ENCODE measurements at regions not wholly inside any gene's neighbourhood (a gene's known extent, or its start where the extent isn't known, plus 50 kb on each side); places are given as distances from the start of the nearest gene placed in this dataset.
"Not testable (repeated sequence)": the region's sequence is repeated elsewhere in the genome, so short reads cannot be mapped to it uniquely, and the experiment has no call there.

DNA sequence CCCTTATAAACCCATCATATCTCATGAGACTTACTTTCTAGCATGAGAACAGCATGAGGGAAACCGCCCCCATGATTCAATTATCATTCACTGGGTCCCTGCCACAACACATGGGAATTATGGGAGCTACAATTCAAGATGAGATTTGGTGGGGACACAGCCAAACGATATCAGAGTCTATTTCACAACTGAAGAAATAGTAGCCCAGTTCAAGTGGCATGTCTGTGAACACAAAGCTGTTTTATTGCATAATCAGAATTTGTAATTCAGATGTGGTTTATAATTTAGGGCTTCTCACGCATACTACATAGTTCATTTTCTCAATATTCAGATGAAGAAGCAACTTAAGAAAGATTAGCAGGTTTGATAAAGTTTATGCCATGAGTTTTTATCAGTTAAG lies 1188.0 kb upstream of the ALCAM start:
- intact Hi-C loops (cut with DNase I), result no loop called here
- DNase-seq (ENCODE audit: low spot score), result no peak

DNA sequence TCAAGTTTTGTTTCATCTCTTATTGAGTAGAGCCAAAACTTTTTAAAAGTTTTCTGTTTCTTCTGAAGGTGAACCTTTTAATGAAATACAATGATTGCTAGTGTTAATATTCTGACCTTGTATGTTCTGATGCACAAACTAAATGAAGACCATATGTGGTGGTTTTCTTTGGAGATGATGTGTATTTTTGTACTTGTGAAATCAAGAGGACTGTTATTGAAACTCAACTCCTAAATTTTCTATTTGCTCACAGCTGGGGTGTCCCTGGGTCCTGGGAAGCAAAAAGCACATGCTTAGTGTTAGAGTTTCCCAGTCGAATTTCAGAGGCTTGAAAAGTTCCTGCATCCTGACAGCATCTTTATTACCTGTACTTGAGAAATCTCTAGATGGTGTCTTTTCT lies 1185.8 kb upstream of the ALCAM start:
- no peak for DNase-seq (ENCODE audit: low spot score)
- intact Hi-C loops (cut with DNase I), result no loop called here

DNA sequence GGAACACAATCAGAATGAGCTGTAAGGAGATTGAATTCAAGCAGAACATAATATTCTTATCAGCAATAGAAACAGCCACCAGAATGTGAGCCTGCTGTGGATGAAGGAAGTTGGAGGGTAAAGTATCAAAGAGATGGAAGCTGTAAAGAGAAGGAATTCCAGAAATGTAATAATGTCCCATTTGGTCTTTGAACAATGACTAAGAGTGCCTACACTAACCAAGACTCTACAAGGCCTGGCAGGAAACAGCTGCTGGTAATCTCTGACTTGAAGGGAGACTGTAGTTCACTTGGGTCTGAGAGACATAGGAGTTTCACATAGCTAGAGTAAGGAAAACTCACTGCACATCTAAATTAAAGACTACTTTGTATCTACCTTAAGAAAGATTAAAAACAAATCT lies 1176.0 kb upstream of the ALCAM start:
- intact Hi-C loops (cut with DNase I), result no loop called here
- no peak for DNase-seq (ENCODE audit: low spot score)

DNA sequence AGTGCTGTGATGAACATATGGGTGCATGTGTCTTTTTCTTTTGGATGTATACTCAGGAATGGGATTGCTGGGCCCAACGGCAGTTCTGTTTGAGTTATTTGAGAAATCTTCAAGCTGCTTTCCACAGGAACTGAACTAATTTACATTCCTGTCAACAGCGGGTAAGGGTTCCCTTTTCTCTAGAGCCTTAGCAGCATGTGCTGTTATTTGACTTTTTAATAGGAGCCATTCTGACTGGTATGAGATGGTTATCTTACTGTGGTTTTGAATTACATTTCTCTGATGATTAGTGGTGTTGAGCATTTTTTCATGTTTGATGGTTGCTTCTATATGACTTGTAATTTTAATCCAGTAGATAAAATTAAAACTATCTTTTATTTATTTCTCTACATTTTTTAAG lies 1168.6 kb upstream of the ALCAM start:
- intact Hi-C loops (cut with DNase I), result no loop called here
- DNase-seq (ENCODE audit: low spot score), result no peak

DNA sequence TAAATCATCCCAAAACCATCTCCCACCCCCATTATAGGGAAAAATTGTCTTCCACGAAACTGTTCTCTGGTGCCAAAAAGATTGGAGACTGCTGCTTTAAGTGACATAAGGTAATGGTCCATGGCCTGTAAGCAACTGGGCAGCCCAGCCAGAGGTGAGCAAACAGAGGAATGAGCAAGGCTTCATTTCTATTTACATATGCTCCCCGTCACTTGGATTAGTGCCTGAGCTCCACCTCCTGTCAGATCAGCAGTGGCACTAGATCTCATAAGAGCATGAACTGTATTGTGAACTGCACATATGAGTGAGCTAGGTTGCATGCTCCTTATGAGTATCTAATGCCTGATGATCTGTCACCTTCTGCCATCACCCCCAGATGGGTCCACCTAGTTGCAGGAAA lies 1159.8 kb upstream of the ALCAM start:
- no peak for DNase-seq (ENCODE audit: low spot score)
- intact Hi-C loops (cut with DNase I), result no loop called here

DNA sequence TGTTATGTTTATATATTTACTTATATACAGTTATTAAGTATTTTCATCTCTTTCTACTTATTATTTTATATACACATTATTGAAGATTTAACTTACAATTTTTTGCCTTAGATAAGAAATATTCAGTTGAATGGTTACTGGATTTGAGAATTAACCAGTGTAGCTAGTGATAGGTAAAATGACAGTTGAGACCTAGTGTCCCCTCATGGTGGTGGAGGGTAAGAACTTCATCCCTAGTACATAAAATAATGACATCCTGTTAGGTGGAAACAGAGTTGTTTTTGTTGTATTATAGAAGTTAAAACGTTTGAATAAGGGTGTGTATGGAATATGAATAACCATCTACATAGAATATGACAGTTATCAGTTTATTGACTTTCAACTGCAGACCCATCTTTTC lies 1152.4 kb upstream of the ALCAM start:
- intact Hi-C loops (cut with DNase I), result no loop called here
- DNase-seq (ENCODE audit: low spot score), result no peak

DNA sequence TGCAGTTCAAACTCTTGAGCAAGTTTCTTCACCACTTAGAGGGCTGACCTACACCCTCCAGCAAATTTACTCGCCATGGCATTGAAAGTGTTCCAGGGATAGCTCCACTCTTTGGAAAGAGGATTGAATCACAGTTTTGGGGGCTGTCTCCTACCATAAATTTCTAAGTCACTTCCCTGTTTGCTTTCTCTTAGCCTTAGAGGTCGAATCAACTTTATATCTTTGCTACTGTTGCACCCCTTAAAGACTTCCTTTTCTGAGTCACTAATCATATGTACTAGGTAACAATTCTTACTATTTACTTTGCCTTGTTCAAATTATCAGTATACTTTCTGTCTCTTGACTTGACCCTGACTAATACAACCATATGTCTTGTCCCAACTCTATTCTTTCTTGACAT lies 1151.8 kb upstream of the ALCAM start:
- intact Hi-C loops (cut with DNase I), result no loop called here
- DNase-seq (ENCODE audit: low spot score), result no peak

DNA sequence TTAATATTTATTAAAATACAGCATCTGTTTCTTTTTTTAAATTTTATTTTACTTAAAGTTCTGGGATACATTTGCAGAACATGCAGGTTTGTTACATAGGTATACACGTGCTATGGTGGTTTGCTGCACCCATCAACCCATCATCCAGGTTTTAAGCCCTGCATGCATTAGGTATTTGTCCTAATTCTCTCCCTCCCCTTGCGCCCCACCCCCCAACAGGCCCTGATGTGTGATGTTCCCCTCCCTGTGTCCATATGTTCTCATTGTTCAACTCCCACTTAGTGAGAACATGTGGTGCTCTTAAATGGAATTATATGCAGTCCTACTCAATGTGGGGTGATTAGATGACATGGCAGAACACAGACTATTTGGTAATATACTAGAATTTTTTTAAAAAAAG lies 1147.7 kb upstream of the ALCAM start:
- intact Hi-C loops (cut with DNase I), result not testable (repeated sequence)

DNA sequence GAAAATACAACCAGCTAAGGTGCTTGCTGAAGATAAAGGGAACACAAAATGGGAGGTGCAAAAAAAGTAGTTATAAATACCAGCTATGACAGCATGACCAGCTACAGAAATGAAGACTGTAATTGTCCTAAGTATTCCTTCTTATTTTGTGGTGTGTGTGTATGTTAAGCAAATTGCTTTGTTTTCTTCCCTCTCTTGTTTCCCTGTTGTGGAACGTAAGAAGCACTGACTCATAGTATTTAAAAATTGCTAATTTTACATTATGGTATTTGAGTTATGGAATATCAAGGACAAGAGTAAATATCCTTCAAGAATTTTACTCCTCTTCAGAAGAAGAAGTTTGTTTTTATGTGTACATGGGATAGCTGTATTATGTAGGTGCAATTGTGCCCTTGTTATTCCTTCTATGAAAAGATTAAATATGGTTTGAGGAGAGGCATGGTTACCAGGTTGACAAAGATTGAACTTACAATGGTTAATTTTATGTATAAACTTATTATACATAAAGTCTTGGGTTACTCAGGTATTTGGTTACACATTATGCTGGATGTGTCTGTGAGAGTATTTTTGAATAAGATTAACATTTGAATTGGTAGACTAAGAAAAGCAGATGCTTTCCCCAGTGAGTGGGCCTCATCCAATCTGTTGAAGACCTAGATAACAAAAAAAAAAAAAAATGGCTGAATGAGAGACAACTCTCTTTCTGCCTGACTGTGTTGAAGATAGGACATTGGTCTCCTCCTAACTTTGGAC lies 1132.1 kb upstream of the ALCAM start:
- DNase-seq (ENCODE audit: low spot score), result no peak
- intact Hi-C loops (cut with DNase I), result no loop called here

More for the DNA sequence above, 1147.7 kb upstream of the ALCAM start:
- not testable (repeated sequence) for DNase-seq (ENCODE audit: low spot score)

DNA sequence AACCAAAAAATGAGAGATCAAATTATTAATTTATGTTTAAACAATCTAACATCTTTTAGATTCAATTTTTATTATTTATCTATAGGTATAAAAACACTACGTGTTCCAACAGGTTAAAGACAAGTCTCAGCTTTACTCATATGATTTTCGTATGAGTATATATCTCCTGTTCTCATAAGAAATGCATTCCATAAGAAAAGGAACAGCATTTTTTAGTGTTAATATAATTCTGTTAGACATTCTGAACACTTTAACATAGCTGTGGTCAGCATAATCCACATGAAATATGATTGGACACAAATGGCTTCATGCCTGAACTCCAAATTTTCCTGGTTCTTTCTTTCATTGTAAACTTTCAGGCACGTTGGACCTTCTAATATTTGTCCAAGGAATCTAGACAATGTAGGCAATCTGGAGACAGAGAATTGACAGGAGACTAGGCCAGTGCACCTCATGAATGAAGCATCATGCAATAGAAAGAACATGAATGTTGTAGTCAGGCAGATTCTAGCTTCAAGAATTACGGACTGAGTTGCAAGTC lies 1122.0 kb upstream of the ALCAM start:
- intact Hi-C loops (cut with DNase I), result no loop called here
- DNase-seq (ENCODE audit: low spot score), result no peak

DNA sequence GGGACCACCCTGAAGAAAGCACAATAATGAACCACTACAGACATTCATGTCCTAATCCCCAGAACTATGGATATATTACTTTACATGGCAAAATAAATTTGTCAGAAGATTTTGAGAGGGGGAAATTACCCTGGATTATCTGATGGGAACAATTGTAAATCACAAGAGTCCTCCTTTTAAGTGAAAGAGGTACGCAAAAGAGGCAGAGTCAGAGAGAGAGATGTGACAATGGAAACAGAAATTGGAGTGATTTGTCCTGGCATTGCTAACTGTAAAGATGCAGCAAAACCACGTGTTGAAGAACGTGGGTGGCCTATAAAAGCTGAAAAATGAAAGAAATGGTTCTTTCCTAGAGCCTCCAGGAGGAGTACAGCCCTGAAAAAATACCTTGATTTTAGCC lies 1121.4 kb upstream of the ALCAM start:
- intact Hi-C loops (cut with DNase I), result no loop called here

DNA sequence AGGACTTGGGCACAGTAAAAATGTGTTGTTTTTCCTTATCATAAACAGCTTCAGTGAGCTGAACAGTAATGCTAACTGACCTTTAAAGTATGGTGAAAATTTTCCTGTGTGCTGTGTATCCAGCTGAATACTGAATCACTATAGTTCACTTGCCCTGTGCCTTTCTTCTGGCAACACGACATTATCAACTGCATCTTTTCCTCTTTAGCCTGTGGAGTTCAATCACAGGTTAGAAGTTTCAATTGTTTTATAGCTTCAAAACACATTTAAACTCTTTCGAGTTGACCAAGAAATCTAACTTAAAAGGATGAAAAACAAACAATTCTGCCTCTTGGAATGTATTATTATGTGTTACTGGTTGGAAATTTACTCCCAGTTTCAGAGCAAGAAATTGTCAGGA lies 1120.7 kb upstream of the ALCAM start:
- intact Hi-C loops (cut with DNase I), result no loop called here
- DNase-seq (ENCODE audit: low spot score), result no peak

More for the DNA sequence above, 1121.4 kb upstream of the ALCAM start:
- no peak for DNase-seq (ENCODE audit: low spot score)

DNA sequence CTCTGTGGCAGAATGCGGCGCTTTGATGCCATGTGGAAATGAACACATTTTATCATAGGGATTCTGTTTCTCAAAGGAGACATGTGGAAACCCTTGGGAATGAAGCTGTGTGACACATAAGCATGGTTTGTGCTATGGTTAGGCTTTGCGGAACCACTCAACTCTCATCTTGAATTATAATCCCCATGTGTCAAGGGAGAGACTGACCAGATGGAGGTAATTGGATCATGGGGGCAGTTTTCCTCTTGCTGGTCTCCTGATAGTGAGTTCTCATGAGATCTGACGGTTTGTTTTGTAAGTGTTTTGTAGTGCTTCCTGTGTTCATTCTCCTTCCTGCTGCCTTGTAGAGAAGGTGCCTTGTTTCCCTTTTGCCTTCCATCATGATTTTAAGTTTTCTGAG lies 1109.2 kb upstream of the ALCAM start:
- intact Hi-C loops (cut with DNase I), result loop anchor here in 1 of 2 donors (5.0 kb wide), 1 partner anchor 950 kb away; no protein-coding TSS in a partner anchor
- no peak for DNase-seq (ENCODE audit: low spot score)

DNA sequence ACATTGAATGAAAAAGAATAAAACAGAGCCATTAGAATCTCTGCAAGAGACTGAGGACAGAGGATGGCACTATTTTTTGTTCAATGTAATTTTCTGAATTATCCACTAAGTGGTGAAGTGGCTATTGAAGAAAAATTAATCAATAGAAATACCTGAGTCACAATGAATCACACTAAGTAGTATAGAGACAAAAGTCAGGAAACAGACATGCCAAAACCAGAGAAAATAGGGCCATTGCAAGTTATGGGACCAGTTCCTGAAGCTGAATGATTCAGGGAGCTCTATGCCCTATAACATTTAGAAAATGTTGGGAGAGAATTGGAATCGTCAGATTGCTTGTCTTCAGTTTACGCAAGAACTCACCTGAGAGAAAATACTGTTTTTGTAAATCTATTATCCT lies 1103.2 kb upstream of the ALCAM start:
- intact Hi-C loops (cut with DNase I), result no loop called here
- no peak for DNase-seq (ENCODE audit: low spot score)

DNA sequence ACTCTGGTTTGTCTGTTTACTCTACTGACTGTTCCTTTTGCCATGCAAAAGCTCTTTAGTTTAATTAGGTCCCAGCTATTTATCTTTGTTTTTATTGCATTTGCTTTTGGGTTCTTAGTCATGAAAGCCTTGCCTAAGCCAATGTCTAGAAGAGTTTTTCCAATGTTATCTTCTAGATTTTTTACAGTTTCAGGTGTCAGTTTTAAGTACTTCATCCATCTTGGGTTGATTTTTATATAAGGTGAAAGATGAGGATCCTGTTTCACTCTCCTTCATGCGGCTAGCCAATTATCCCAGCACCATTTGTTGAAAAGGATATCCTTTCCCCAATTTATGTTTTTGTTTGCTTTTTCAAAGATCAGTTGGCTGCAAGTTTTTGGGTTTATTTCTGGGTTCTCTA lies 1100.5 kb upstream of the ALCAM start:
- DNase-seq (ENCODE audit: low spot score); intact Hi-C loops (cut with DNase I): not testable (repeated sequence)

DNA sequence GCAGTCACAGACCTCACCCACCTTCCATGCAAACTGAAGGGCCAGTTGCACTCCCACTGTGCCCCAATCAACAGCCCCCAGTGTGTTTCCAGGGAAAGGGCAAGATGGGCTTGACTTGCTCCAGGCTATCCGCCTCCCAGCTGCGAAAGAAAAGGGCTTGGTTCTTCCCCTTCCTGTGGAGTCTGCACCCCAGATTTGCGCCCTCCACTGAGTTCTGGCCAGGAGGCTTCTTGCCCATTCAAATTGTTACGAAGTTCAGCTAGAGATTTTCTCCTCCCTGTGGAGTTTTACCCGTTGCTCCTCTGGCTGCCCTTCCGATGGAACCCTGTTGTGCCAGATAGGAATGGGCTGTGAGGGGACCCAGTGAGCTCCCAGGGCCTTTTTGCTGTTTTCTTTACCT lies 1096.9 kb upstream of the ALCAM start:
- intact Hi-C loops (cut with DNase I), result no loop called here
- DNase-seq (ENCODE audit: low spot score), result no peak

DNA sequence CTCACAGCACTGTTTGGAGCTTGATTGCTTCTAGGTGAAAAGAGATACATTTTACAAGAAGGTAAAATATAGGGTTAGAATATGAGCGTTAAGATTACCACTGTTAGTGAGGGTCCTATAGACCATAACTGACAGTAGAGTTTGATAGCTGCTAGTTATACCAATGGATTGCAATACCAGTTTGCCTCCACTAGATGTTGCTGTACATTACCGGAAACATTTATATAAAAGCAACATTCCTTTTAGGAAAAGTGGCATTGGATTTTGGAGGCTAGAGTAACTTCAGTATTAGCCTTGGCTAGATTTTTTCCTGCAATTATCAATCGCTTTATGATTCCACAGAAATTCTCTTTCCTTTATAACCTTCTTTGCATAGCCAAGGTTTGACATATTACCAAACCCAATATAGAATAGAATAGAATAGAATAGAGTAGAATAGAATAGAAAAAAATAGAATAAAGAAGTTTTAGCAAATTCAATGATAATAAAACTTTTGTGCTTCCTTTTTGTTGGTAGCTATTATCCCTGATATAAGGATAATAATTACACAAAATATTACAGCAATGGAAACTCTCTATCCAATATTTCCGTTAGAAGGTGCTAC lies 1093.6 kb upstream of the ALCAM start:
- no peak for DNase-seq (ENCODE audit: low spot score)
- intact Hi-C loops (cut with DNase I), result no loop called here

DNA sequence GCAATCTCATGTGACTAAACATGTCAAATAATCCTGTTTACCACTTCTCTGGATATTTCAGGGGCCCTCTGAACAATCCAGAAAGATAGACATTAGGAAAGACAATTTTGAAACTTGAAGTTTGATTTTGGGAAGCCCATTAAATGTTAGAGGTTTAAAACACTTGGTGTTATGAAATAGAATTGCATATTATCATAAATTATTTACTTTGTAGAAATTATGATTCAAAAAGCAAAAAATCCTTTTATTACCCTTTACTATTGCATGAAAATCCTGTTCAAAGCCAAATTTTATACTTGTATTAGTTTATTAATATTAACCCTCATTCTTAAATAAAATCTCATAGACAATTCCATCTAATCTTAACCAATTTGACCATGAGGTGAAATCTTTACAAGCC lies 1091.5 kb upstream of the ALCAM start:
- intact Hi-C loops (cut with DNase I), result no loop called here

DNA sequence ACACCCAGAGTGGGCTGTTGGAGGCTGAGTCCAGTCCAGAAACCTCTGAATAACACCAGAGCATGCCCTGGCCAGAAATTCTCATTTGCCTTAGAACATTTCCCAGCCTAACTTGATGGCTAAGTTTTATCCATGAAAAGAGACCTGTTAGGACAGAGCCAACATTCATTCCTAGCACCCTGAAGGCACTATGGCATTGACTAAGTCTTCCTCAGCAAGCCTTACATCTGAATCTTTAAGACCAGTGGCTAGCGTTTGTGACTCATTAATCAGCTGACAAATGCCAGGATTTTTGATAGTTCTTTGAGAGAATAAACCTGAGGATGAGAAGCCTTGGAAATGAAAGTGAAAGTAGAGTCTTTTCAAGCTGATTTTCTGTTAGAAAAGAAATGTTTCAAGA lies 1087.1 kb upstream of the ALCAM start:
- no peak for DNase-seq (ENCODE audit: low spot score)
- intact Hi-C loops (cut with DNase I), result no loop called here

More for the DNA sequence above, 1091.5 kb upstream of the ALCAM start:
- no peak for DNase-seq (ENCODE audit: low spot score)

DNA sequence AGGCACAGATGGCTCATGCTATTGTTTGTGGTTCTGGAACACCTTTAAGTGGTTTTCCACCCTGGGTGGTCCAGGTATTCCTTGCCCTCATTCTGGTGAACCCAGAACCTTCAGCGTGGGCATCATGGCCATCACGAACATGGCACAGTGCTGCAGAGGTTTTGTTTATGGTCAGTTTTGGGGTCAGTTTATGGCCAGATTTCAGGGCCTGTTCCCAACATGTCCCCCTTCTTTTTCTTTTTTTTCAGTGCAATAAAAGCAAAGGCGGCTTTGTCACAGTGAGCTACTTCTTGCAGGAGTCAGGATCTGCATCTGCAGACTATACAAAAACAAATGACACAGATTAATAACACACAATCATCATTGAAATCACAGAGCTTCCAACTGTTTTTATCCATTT lies 1085.0 kb upstream of the ALCAM start:
- DNase-seq (ENCODE audit: low spot score), result no peak
- intact Hi-C loops (cut with DNase I), result no loop called here

DNA sequence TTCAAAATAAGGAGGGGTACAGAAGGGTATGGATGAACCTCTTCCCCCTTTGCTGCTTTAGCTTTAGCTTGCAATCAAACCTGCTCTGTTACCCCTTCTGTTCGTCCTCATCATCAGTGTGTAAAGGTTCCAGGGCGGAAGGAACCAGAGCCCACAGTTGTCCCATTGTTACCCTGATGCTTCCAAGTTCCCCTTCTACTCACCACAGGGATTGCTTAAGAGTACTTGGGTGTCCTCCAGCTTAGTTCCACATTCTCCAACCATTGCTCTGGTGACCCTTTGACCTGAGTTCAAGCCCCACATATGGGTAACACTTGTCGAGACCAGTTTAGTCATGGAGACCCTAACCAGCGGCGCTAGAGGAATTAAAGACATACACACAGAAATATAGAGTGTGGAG lies 1080.1 kb upstream of the ALCAM start:
- intact Hi-C loops (cut with DNase I), result no loop called here
- no peak for DNase-seq (ENCODE audit: low spot score)
